HepG2 (cell line): ENCODE measurements at regions not wholly inside any gene's neighbourhood (a gene's known extent, or its start where the extent isn't known, plus 50 kb on each side); places are given as distances from the start of the nearest gene placed in this dataset.

Experiments used
- CEBPB ChIP-seq: IDR thresholded peaks from 2 replicates; pipeline ENCODE4 v1.6.1; 2011; ENCODE audit warnings: low read depth, low read length, improper control_type of control experiment, borderline replicate concordance
- EZH2 ChIP-seq: conservative IDR thresholded peaks from 2 replicates; pipeline ENCODE4 v1.6.1; 2012; ENCODE audit warnings: mild to moderate bottlenecking, low read depth, low read length, moderate library complexity
- TOE1 ChIP-seq: sonication (generic); formaldehyde crosslinking; IDR thresholded peaks from 2 replicates; pipeline ENCODE4 v1.4.0; 2020; ENCODE audit warnings: mild to moderate bottlenecking, missing genetic modification reagents
- YY1 ChIP-seq: IDR thresholded peaks from 2 replicates; pipeline ENCODE4 v1.6.1; 2011; ENCODE audit warnings: low read length, low read depth, moderate library complexity, mild to moderate bottlenecking; ENCODE audit not compliant: insufficient read depth, insufficient replicate concordance
- ZNF10 ChIP-seq: sonication (generic); formaldehyde crosslinking; IDR thresholded peaks from 2 replicates; pipeline ENCODE4 v1.4.0; 2020; ENCODE audit warnings: mild to moderate bottlenecking, low read depth, missing genetic modification reagents, borderline replicate concordance
- TF ChIP-seq, protein P1 (sequence below): sonication (generic); formaldehyde crosslinking; IDR thresholded peaks from 2 replicates; pipeline ENCODE4 v1.8.1; 2022; ENCODE audit warnings: low read depth, mild to moderate bottlenecking, missing genetic modification reagents
- TF ChIP-seq, protein P2 (sequence below): sonication (generic); formaldehyde crosslinking; IDR thresholded peaks from 2 replicates; pipeline ENCODE4 v1.4.0; 2020; ENCODE audit warnings: missing genetic modification reagents
- TF ChIP-seq, protein P3 (sequence below): IDR thresholded peaks from 2 replicates; pipeline ENCODE4 v1.6.1; 2012; ENCODE audit warnings: inconsistent platforms

DNA sequence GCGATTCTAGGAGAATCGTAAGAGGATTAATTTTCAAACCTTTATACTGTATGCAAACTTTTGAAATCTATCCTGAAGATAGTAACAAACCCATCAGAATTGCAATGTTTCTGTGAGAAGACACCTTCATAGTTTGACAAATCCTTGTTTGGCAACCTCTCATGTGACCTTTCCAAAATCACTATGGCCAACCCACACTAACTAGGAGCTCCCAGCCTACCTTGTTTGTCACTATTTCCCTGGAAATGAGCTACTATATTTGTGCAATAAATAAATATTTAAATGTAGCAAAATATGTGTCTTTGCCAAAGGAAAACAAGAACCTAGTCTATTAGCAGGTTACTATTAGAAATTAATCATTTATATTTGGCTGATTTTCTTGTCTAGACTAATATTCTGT lies 173.7 kb downstream of the PPP1R2C start:
- TF ChIP-seq ZNF10 (CRISPR knock-in tag): no peak
- TF ChIP-seq, protein P1, sequence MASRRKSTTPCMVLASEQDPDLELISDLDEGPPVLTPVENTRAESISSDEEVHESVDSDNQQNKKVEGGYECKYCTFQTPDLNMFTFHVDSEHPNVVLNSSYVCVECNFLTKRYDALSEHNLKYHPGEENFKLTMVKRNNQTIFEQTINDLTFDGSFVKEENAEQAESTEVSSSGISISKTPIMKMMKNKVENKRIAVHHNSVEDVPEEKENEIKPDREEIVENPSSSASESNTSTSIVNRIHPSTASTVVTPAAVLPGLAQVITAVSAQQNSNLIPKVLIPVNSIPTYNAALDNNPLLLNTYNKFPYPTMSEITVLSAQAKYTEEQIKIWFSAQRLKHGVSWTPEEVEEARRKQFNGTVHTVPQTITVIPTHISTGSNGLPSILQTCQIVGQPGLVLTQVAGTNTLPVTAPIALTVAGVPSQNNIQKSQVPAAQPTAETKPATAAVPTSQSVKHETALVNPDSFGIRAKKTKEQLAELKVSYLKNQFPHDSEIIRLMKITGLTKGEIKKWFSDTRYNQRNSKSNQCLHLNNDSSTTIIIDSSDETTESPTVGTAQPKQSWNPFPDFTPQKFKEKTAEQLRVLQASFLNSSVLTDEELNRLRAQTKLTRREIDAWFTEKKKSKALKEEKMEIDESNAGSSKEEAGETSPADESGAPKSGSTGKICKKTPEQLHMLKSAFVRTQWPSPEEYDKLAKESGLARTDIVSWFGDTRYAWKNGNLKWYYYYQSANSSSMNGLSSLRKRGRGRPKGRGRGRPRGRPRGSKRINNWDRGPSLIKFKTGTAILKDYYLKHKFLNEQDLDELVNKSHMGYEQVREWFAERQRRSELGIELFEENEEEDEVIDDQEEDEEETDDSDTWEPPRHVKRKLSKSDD: no peak
- TF ChIP-seq, protein P2, sequence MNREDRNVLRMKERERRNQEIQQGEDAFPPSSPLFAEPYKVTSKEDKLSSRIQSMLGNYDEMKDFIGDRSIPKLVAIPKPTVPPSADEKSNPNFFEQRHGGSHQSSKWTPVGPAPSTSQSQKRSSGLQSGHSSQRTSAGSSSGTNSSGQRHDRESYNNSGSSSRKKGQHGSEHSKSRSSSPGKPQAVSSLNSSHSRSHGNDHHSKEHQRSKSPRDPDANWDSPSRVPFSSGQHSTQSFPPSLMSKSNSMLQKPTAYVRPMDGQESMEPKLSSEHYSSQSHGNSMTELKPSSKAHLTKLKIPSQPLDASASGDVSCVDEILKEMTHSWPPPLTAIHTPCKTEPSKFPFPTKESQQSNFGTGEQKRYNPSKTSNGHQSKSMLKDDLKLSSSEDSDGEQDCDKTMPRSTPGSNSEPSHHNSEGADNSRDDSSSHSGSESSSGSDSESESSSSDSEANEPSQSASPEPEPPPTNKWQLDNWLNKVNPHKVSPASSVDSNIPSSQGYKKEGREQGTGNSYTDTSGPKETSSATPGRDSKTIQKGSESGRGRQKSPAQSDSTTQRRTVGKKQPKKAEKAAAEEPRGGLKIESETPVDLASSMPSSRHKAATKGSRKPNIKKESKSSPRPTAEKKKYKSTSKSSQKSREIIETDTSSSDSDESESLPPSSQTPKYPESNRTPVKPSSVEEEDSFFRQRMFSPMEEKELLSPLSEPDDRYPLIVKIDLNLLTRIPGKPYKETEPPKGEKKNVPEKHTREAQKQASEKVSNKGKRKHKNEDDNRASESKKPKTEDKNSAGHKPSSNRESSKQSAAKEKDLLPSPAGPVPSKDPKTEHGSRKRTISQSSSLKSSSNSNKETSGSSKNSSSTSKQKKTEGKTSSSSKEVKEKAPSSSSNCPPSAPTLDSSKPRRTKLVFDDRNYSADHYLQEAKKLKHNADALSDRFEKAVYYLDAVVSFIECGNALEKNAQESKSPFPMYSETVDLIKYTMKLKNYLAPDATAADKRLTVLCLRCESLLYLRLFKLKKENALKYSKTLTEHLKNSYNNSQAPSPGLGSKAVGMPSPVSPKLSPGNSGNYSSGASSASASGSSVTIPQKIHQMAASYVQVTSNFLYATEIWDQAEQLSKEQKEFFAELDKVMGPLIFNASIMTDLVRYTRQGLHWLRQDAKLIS (CRISPR knock-in tag): no peak
- no peak for TF ChIP-seq CEBPB
- TF ChIP-seq TOE1 (CRISPR knock-in tag): no peak
- TF ChIP-seq, protein P3, sequence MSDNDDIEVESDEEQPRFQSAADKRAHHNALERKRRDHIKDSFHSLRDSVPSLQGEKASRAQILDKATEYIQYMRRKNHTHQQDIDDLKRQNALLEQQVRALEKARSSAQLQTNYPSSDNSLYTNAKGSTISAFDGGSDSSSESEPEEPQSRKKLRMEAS: no peak
- TF ChIP-seq EZH2: no peak
- TF ChIP-seq YY1: no peak
